MCF 10A (cell line): ENCODE measurements at regions not wholly inside any gene's neighbourhood (a gene's known extent, or its start where the extent isn't known, plus 50 kb on each side); places are given as distances from the start of the nearest gene placed in this dataset.

Experiments
- BruUV-seq: library from RNA; stranded (reverse); fragments of 400-500 nt; replicated peaks from 2 replicates; lab custom pipeline; 2021; lab: Mats Ljungman, UMichigan
- CTCF ChIA-PET: fragments of 300-600 bp; sonication (Branson Sonifier 250); formaldehyde crosslinking; extraction: SDS; loops from one replicate; lab custom pipeline; 2021; ENCODE audit warnings: antibody characterized with exemption, inconsistent platforms; lab: Yijun Ruan, JAX
- POLR2A ChIA-PET: fragments of 300-600, 350-650 bp; sonication (Branson Sonifier 250); formaldehyde crosslinking; extraction: SDS; loops from one replicate; lab custom pipeline; 2020; ENCODE audit warnings: antibody characterized with exemption, inconsistent platforms; lab: Yijun Ruan, JAX
- DNase-seq: peaks from one replicate; pipeline ENCODE4 v3.0.0-alpha.2; 2018; ENCODE audit not compliant: unreplicated experiment
- H3K27ac Mint-ChIP-seq: one replicate; pipeline ENCODE4 v1.8.0; 2022; ENCODE audit warnings: mild to moderate bottlenecking, low read depth, mixed read lengths; ENCODE audit not compliant: unreplicated experiment
- H3K27me3 Mint-ChIP-seq: one replicate; pipeline ENCODE4 v1.8.0; 2022; ENCODE audit warnings: mixed read lengths; ENCODE audit not compliant: insufficient read depth, unreplicated experiment
- H3K36me3 Mint-ChIP-seq: one replicate; pipeline ENCODE4 v1.8.0; 2022; ENCODE audit warnings: mild to moderate bottlenecking, moderate library complexity, mixed read lengths; ENCODE audit not compliant: insufficient read depth, unreplicated experiment
- H3K4me1 Mint-ChIP-seq: one replicate; pipeline ENCODE4 v1.8.0; 2022; ENCODE audit warnings: mixed read lengths; ENCODE audit not compliant: insufficient read depth, unreplicated experiment
- H3K4me3 Mint-ChIP-seq: one replicate; pipeline ENCODE4 v1.8.0; 2022; ENCODE audit warnings: mild to moderate bottlenecking, moderate library complexity, mixed read lengths; ENCODE audit not compliant: unreplicated experiment
- H3K9me3 Mint-ChIP-seq: one replicate; pipeline ENCODE4 v1.8.0; 2022; ENCODE audit warnings: mixed read lengths; ENCODE audit not compliant: unreplicated experiment
- CTCF ChIP-seq: fragments of 200-600 bp; IDR thresholded peaks from one replicate; pipeline ENCODE4 v1.8.0; 2022; ENCODE audit warnings: antibody characterized with exemption, mild to moderate bottlenecking; ENCODE audit not compliant: unreplicated experiment
- intact Hi-C: fragments of 100-400 bp; cut with micrococcal nuclease; formaldehyde crosslinking; loops from 2 replicates; pipeline ENCODE4 v1.14.1; 2022

- peak; percentile 14 for DNase-seq
- no TSS peak for BruUV-seq
- Mint-ChIP-seq H3K4me1 (no peaks in the 10 kb centered on the region), H3K36me3 (no peaks in the 10 kb centered on the region), H3K9me3 (peaks cover 13% of the 10 kb centered on the region), H3K27me3 (no peaks in the 10 kb centered on the region), H3K27ac (no peak overlapping the region), H3K4me3 (no peak overlapping the region)
- CTCF ChIA-PET = interaction anchor here (0.7 kb wide), 1 partner anchor 1244 kb away, joined by 3 read pairs; no protein-coding TSS in a partner anchor
- intact Hi-C loops = no loop called here
- TF ChIP-seq CTCF = no peak
- POLR2A ChIA-PET = interaction anchor here (0.6 kb wide), 1 partner anchor 75 kb away, joined by 3 read pairs; no protein-coding TSS in a partner anchor
These were observed 81.7 kb downstream of the TNFAIP2 start for GRCh38 chr14:103204852-103205540.

- H3K36me3 Mint-ChIP-seq = no peaks in the 10 kb centered on the region
- no TSS peak for BruUV-seq
- ChIA-PET CTCF (interaction anchor here (0.6 to 0.7 kb wide), 2 partner anchors 132 to 1244 kb away, joined by 3 read pairs; no protein-coding TSS in a partner anchor), POLR2A (interaction anchor here (0.6 kb wide), 1 partner anchor 76 kb away, joined by 3 read pairs; no protein-coding TSS in a partner anchor)
- H3K4me3 Mint-ChIP-seq = no peak overlapping the region
- no peak overlapping the region for H3K27ac Mint-ChIP-seq
- H3K9me3 Mint-ChIP-seq = peaks cover 13% of the 10 kb centered on the region
- no peak for TF ChIP-seq CTCF
- H3K27me3 Mint-ChIP-seq = no peaks in the 10 kb centered on the region
- no peaks in the 10 kb centered on the region for H3K4me1 Mint-ChIP-seq
- intact Hi-C loops = no loop called here
- DNase-seq = no peak
These were observed 82.3 kb downstream of the TNFAIP2 start for GRCh38 chr14:103205541-103205906.

DNA sequence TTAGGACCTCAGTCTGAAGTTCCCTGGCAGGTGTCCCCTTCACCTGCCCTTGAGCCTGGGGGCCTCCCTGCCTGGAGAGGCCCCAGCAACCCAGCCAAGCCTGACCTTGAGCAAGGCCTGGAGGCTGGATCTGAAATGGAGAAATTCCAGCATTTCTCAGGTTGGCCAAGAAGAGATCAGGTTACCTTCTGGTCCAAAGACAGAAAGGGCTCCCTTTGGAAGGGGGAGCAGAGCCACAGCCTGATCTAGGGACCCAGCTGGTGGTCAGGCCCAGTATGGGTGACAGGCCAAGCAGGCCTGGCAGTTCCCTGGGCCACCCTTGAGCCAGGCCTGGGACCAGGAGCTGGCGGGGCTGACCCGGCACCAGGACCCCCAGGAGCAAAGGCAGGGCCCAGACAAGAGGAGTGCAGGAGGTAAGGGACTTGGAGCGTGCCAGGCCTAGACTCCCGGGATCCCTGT is 82.8 kb downstream of the TNFAIP2 start:
- Mint-ChIP-seq H3K4me3 (no peak overlapping the region), H3K4me1 (no peaks in the 10 kb centered on the region), H3K36me3 (no peaks in the 10 kb centered on the region), H3K27me3 (no peaks in the 10 kb centered on the region), H3K27ac (no peak overlapping the region), H3K9me3 (peaks cover 13% of the 10 kb centered on the region)
- no TSS peak for BruUV-seq
- TF ChIP-seq CTCF = no peak
- ChIA-PET POLR2A (no interaction called here), CTCF (interaction anchor here (0.6 kb wide), 2 partner anchors 132 to 187 kb away, joined by 3 read pairs; no protein-coding TSS in a partner anchor)
- no peak for DNase-seq
- intact Hi-C loops = no loop called here

GRCh38 chr14:103206836-103207387 is 83.7 kb downstream of the TNFAIP2 start:
- BruUV-seq = no TSS peak
- POLR2A ChIA-PET = no interaction called here
- TF ChIP-seq CTCF = no peak
- intact Hi-C loops = no loop called here
- H3K27ac Mint-ChIP-seq = no peak overlapping the region
- DNase-seq = no peak
- peaks cover 13% of the 10 kb centered on the region for H3K9me3 Mint-ChIP-seq
- no peaks in the 10 kb centered on the region for H3K36me3 Mint-ChIP-seq
- H3K27me3 Mint-ChIP-seq = no peaks in the 10 kb centered on the region
- H3K4me3 Mint-ChIP-seq = no peak overlapping the region
- H3K4me1 Mint-ChIP-seq = no peaks in the 10 kb centered on the region
- CTCF ChIA-PET = interaction anchor here (0.6 kb wide), 1 partner anchor 186 kb away, joined by 3 read pairs; no protein-coding TSS in a partner anchor
